Vagina (tissue), 2 donors: ENCODE measurements at regions not wholly inside any gene's neighbourhood (a gene's known extent, or its start where the extent isn't known, plus 50 kb on each side); places are given as distances from the start of the nearest gene placed in this dataset.
"Not testable (repeated sequence)": the region's sequence is repeated elsewhere in the genome, so short reads cannot be mapped to it uniquely, and the experiment has no call there.

ENCODE experiments used
- DNase-seq, 2 donors: peaks; one replicate each; pipeline ENCODE4 v3.0.0-alpha.2; 2017; ENCODE audit errors: extremely low spot score in 2 of 2
- H3K27ac ChIP-seq: fragments of 200-600 bp; sonication (generic); one replicate; pipeline ENCODE4 v1.5.1; 2019
- H3K27me3 ChIP-seq: fragments of 200-600 bp; sonication (generic); one replicate; pipeline ENCODE4 v1.5.1; 2019
- H3K36me3 ChIP-seq, 2 donors: fragments of 200-600 bp; sonication (generic); one replicate each; pipeline ENCODE4 v1.5.1; 2017 to 2019
- H3K4me1 ChIP-seq: fragments of 200-600 bp; sonication (generic); one replicate; pipeline ENCODE4 v1.5.1; 2019
- H3K4me3 ChIP-seq, 2 donors: fragments of 200-600 bp; sonication (generic); 1 replicate in 1 of 2; 2 replicates in 1 of 2; pipeline ENCODE4 v1.5.1; 2016 to 2019
- H3K9me3 ChIP-seq: fragments of 200-600 bp; sonication (generic); one replicate; pipeline ENCODE4 v1.5.1; 2019
- CTCF ChIP-seq, 3 experiments: fragments of 450-650 bp in 2 of 3; fragments of 200-600 bp in 1 of 3; sonication (generic) in 1 of 3; IDR thresholded peaks; one replicate each; pipeline ENCODE4 v1.5.1; 2017 to 2019; ENCODE audit warnings: antibody characterized with exemption in 3 of 3, mild to moderate bottlenecking in 2 of 3, moderate library complexity in 2 of 3
- POLR2A ChIP-seq, 2 donors: fragments of 450-650 bp; IDR thresholded peaks; one replicate each; pipeline ENCODE4 v1.6.1; 2017; ENCODE audit warnings: antibody characterized with exemption in 2 of 2, mild to moderate bottlenecking in 2 of 2, moderate library complexity in 2 of 2
- POLR2AphosphoS5 ChIP-seq, 2 donors: sonication (generic); formaldehyde crosslinking; IDR thresholded peaks; one replicate each; pipeline ENCODE4 v1.9.0; 2017; ENCODE audit warnings: antibody characterized with exemption in 2 of 2, mild to moderate bottlenecking in 2 of 2, low read depth in 1 of 2; ENCODE audit not compliant: insufficient read depth in 1 of 2
- intact Hi-C: fragments of 100-400 bp; cut with DNase I; formaldehyde crosslinking; loops from one replicate; pipeline ENCODE4 v1.15.1; 2023

- intact Hi-C loops: no loop called here
- no peak for DNase-seq
- no peak overlapping the region for H3K4me3 ChIP-seq
- H3K36me3 ChIP-seq: no peaks in the 10 kb centered on the region
- no peak overlapping the region for H3K27ac ChIP-seq
- H3K4me1 ChIP-seq: no peaks in the 10 kb centered on the region
- no peaks in the 10 kb centered on the region for H3K9me3 ChIP-seq
- H3K27me3 ChIP-seq: no peaks in the 10 kb centered on the region
- TF ChIP-seq CTCF (IDR thresholded peaks at IDR 0.05) (no peak), POLR2AphosphoS5 (IDR thresholded peaks at IDR 0.05; ENCODE audit: insufficient read depth in 1 of 2, low read depth in 1 of 2) (no peak), POLR2A (IDR thresholded peaks at IDR 0.05) (no peak)
Measured at GRCh38 chr3:96331341-96331740, 483.1 kb upstream of the EPHA6 start.

GRCh38 chr3:96334779-96335178 lies 479.6 kb upstream of the EPHA6 start:
- DNase-seq: no peak

GRCh38 chr3:96347289-96347688 lies 467.1 kb upstream of the EPHA6 start:
- no peak for DNase-seq
- intact Hi-C loops: no loop called here
- Histone ChIP-seq H3K27me3 (no peaks in the 10 kb centered on the region), H3K9me3 (no peaks in the 10 kb centered on the region), H3K4me3 (no peak overlapping the region), H3K4me1 (no peaks in the 10 kb centered on the region), H3K36me3 (no peaks in the 10 kb centered on the region), H3K27ac (no peak overlapping the region)
- TF ChIP-seq CTCF (IDR thresholded peaks at IDR 0.05): no peak

More at GRCh38 chr3:96334779-96335178, 479.6 kb upstream of the EPHA6 start:
- intact Hi-C loops: no loop called here
- Histone ChIP-seq H3K4me3 (no peak overlapping the region), H3K9me3 (no peaks in the 10 kb centered on the region), H3K27me3 (no peaks in the 10 kb centered on the region), H3K36me3 (no peaks in the 10 kb centered on the region), H3K4me1 (no peaks in the 10 kb centered on the region), H3K27ac (no peak overlapping the region)
- TF ChIP-seq CTCF (IDR thresholded peaks at IDR 0.05) (no peak), POLR2AphosphoS5 (IDR thresholded peaks at IDR 0.05; ENCODE audit: insufficient read depth in 1 of 2, low read depth in 1 of 2) (no peak), POLR2A (IDR thresholded peaks at IDR 0.05) (no peak)

DNA sequence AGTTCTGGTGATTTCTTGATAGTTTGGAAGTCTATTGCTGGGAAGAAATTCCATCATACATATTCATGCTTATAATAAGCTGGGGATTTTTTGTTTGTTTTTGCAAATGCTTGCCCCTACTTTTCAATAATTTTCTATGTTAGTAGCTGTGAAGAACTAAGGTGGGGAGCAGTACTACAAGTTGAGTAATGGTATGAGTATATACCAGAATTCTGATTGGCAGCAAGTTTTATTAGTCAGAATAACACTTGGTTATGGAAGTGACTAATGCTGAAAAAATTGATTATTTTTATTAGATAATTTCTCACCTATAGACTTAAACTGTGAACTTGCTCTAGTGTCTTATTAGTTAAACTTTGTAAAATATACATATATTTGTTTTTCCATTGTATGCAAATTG lies 462.8 kb upstream of the EPHA6 start:
- H3K27me3 ChIP-seq, H3K4me3 ChIP-seq, H3K9me3 ChIP-seq, H3K36me3 ChIP-seq, DNase-seq, H3K27ac ChIP-seq, intact Hi-C loops, H3K4me1 ChIP-seq: not testable (repeated sequence)

GRCh38 chr3:96354106-96354505 lies 460.3 kb upstream of the EPHA6 start:
- H3K9me3 ChIP-seq: no peaks in the 10 kb centered on the region
- intact Hi-C loops: no loop called here

More at GRCh38 chr3:96354106-96354505, 460.3 kb upstream of the EPHA6 start:
- no peak for DNase-seq
- Histone ChIP-seq H3K36me3 (no peaks in the 10 kb centered on the region), H3K4me3 (no peak overlapping the region), H3K27ac (no peak overlapping the region), H3K4me1 (no peaks in the 10 kb centered on the region), H3K27me3 (no peaks in the 10 kb centered on the region)
- no peak for TF ChIP-seq POLR2AphosphoS5 (IDR thresholded peaks at IDR 0.05; ENCODE audit: insufficient read depth in 1 of 2, low read depth in 1 of 2)
- no peak for TF ChIP-seq POLR2A (IDR thresholded peaks at IDR 0.05)
- TF ChIP-seq CTCF (IDR thresholded peaks at IDR 0.05): no peak
